ENCODE measurements at regions not wholly inside any gene's neighbourhood (a gene's known extent, or its start where the extent isn't known, plus 50 kb on each side); places are given as distances from the start of the nearest gene placed in this dataset.
"Not testable (repeated sequence)": the region's sequence is repeated elsewhere in the genome, so short reads cannot be mapped to it uniquely, and the experiment has no call there.

- FAIRE-seq = no peak
Measured at GRCh38 chr20:12699374-12700228, 309.2 kb upstream of the SPTLC3 start.

DNA sequence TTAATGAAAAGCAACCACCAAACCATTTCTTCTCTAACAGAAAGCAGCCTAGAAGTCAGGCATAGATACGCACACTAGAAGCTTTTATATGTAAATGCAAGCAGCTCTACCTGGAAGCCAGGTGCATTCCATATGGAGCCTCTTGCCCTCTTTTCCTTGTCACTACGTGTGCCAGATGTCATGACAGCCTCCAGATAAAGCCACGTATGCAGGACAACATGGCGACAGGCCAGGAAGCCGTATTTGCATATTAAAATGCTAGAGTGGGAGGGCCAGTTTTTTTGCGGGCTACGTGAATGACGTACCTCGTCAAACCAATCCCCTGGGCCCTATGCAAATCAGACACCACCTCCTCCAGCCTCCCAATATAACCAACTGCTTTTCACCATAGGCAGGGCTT is 308.1 kb upstream of the SPTLC3 start:
- no peak for FAIRE-seq

DNA sequence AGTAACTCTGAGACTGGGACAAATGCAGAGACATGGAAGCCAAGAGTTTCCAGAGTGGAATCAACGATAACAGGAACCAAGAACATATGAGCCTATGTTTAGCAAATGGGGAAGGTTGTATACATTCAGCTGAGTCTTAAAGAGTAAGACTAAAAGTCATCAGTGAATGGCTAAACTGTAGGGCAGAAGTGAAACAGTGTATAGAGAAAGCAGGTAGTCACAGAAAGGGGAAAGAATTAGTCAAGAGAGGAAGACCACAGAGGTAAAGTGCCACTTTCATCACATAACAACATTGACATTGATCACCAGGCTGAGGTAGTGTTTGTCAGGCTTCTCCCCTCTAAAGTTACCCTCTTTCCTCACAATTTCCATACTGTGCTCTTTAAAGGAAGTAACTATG is 306.5 kb upstream of the SPTLC3 start:
- FAIRE-seq = no peak

DNA sequence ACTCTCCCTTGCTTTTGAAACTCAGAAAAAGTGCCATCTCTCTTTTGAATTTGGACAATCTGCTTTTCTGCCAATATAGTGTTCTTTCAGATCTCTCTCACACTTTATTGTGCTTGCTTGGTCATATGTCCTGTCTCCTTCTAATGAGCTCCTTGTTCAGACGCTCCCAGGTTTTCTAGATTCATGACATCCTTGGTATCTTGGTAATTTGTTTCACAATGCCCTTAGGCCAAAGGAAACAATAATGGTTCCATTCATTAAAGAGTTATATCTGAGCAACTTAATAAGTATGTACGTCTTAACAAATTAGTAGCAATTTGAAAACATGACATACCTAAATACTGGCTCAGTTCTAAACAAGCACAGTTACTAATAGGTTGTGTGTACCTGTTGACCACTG is 293.4 kb upstream of the SPTLC3 start:
- no peak for FAIRE-seq

- FAIRE-seq = no peak
Measured at GRCh38 chr20:12715991-12716680, 292.6 kb upstream of the SPTLC3 start.

DNA sequence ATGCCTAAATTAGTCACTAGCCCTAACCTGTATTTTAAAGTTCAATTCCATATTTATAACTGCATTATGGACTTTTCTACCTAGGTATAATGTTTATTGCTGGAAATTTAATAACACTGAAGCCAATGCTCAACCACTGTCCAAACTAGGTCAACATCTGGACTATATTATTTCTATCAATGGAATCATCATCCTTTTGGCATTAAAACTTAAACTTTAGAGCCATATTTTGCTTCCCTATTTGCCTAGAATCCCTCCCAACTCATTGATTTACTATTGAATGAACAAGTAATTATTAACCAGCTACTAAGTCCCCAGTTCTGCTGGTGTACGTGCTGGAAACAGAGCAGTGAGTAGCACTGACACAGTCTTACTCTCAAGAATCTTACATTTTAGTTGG is 291.7 kb upstream of the SPTLC3 start:
- no peak for FAIRE-seq

DNA sequence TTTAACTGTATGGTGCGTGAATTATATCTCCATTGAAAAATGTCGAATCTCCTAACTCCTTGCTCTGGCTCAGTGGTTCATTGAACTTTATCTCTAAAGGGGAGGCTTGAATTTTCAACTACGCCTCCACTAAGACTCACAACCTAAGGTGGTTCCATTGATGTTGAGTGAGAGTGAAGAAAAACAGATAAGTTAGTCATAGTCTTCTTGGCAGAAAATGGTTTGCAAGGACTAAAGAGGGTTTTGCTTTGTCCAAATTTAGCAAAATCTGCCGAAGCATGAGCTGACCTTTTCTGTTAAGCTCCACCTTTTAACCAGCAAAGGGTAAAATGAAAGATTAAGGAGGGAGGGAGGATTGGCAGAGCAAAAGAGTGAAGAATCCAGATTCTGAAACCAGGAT is 290.2 kb upstream of the SPTLC3 start:
- no peak for FAIRE-seq

- no peak for FAIRE-seq
Measured at GRCh38 chr20:12721636-12722035, 287.1 kb upstream of the SPTLC3 start.

- FAIRE-seq = no peak
Measured at GRCh38 chr20:12722091-12722490, 286.7 kb upstream of the SPTLC3 start.

DNA sequence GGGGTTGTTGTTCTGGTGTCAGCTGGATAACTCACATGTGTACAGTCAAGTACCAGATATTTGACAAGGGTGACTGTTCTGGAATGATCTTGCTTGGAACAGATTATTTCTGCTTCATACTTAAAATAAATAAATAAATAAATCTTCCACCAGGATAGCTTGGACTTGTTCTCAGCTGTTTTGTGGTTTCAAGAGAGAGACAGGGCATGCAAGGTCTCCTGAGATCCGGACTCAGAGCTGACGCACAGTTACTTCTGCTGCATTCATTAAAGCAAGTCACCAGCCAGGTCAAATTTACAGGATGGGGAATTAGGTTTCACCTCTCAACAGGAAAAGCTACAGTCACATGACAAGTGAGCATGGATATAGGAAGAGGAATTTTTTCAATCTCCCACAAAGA is 285.0 kb upstream of the SPTLC3 start:
- no peak for FAIRE-seq

DNA sequence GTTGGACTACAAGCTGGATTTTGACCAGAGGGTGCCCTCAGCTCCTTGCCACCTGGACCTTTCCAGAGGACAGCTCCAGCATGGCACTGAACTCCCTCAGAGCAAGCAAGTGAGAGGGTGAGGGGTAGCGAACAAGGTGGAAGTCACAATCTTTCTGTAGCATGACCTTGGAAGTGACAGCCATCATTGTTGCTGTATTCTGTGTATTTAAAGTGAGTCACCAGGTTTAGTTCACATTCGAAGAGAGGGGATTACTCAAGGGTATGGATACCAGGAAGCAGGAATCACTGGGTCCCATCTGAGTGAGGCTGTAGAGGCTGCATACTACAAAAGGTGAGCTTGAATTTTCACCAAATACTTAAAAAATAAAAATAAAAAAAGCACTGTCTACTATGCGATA is 280.0 kb upstream of the SPTLC3 start:
- FAIRE-seq = no peak

DNA sequence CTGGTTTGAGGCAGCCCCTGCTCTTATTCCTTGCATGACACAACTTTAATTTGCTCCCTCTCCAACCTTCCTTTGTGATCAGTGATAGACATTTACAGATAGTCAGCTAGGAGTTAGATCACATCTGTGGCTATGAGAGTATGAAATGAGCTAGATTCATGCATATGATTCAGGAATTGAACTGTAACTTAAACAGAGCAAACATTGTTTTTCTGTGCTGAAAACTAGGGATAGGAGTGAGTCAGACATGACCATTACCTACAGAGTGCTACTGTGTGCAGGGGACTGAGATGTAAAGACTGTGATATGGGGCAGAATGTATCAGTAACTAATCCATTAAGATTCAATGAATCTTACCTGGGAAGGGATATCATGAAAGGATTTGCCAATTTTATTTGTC is 279.4 kb upstream of the SPTLC3 start:
- FAIRE-seq = no peak

DNA sequence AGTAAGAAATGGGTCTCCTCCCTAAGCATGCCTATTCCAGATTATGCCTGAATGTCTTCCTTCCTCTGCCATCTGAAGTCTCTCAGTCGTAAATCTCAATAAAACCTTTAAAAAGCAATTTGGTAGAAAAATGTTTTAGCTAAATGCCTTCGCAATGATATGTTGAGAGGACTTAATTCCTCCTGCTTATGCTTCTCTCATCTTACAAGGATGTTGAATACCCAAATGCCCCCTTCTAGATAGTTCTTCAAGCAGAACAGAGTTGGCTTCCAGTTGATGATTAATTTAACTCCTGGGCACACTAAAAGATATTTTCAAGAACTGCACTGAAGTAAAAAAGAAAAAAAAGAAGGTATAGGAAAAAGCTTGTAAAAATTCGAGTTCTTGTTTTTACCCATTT is 275.0 kb upstream of the SPTLC3 start:
- no peak for FAIRE-seq

GRCh38 chr20:12737497-12737896 is 271.3 kb upstream of the SPTLC3 start:
- no peak for FAIRE-seq

DNA sequence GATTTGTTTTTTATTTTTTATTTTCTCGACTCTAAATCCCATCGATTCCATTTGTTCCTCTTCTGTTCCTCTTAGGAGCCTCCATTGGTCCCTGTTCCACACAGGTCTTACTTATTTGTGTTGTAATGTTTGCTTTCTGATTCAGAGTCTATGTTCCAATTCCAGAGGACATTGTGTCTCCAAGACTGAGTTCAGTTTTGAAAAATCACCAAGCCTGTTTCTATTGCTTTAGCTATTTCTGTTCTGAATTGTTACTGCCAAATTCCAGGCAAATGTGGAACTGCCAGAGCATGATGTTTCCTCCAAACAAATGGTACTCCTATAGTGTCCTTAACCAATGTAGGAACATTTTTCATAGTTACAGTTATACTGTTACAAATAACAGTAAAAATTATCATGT is 270.9 kb upstream of the SPTLC3 start:
- no peak for FAIRE-seq

DNA sequence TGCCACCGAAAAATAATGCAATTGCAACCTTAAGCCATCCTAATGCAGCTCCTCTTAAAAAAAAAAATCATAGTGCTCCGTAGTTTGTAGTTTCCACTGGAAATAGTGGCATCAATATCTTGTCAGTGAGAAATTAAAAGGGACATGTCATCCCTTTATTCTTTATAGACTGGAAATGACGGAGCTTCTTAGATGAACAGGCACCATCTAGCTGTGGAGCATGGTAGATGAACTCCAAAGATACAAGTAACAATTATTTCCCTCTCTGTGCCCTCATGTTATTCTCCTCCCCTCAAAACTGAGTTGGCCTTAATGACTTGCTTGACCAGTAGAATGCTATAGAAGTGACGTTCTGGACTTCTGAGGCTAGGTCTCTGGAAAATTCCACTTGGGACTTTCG is 268.1 kb upstream of the SPTLC3 start:
- FAIRE-seq = no peak

GRCh38 chr20:12744037-12744436 is 264.7 kb upstream of the SPTLC3 start:
- no peak for FAIRE-seq

DNA sequence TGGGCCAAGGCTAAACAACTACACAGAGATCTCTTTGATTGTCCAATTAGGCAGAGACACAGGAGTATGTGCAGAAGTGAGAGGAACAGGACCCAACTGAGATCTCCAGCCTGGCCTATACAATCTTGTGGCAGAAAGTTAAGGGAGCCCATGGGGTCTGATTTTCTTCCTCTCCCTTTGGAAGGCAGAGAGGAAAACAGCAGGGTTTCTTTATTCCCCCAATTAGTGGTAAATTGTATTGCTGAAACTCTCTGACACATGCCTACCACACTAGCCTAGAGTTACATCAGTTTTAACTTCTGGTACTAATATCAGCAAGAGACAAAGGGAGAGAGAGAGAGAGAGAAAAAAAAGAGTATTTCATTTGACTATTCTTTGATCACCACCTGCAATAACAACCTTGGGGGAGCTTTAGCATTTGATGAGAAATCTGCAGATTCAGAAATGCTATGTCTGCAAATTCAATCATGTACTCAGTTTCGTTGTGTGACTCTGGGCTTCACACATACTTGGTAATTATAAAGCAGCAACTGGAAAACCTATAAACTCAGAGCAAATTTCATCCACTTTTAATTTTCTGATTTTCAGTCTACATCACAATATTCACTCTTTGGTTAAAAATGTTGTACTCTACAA is 260.3 kb upstream of the SPTLC3 start:
- no peak for FAIRE-seq

- FAIRE-seq = no peak
Measured at GRCh38 chr20:12750221-12750620, 258.6 kb upstream of the SPTLC3 start.

DNA sequence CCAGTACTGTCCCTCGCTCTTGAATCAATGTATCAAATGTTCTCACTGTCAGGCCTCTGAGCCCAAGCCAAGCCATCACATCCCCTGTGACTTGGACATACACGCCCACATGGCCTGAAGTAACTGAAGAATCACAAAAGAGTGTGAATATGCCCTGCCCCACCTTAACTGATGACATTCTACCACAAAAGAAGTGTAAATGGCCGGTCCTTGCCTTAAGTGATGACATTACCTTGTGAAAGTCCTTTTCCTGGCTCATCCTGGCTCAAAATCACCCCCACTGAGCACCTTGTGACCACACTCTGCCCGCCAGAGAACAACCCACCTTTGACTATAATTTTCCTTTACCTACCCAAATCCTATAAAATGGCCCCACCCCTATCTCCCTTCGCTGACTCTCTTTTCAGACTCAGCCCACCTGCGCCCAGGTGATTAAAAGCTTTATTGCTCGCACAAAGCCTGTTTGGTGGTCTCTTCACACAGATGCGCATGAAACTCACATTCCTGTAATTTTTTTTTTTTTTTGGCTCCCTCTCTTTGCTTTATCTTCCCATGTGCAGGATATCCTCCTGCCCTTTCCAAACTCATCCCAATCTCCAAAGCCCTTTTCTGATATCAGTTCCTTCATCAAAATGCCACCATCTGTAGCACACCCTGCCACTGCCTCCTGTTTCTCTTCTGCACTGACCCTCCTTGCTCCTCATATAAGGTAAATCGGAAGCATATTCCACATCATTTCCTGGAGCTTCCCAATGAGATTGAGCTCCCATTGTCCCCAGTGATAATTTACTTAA is 255.7 kb upstream of the SPTLC3 start:
- not testable (repeated sequence) for FAIRE-seq

DNA sequence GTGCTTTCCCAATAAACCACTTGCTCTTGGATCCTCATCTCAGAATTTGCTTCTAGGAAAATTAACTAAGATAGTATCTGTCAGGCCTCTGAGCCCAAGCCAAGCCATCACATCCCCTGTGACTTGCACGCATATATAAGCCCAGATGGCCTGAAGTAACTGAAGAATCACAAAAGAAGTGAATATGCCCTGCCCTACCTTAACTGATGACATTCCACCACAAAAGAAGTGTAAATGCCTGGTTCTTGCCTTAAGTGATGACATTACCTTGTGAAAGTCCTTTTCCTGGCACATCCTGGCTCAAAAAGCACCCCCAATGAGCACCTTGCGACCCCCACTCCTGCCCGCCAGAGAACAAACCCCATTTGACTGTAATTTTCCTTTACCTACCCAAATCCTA is 255.0 kb upstream of the SPTLC3 start:
- FAIRE-seq = not testable (repeated sequence)

- FAIRE-seq = not testable (repeated sequence)
Measured at GRCh38 chr20:12759493-12759892, 249.3 kb upstream of the SPTLC3 start.

GRCh38 chr20:12762725-12763124 is 246.0 kb upstream of the SPTLC3 start:
- no peak for FAIRE-seq

All from islet of Langerhans (tissue), 1 donor.